ENCODE measurements at regions not wholly inside any gene's neighbourhood (a gene's known extent, or its start where the extent isn't known, plus 50 kb on each side); places are given as distances from the start of the nearest gene placed in this dataset.

- no peak for TF ChIP-seq CTCF (IDR thresholded peaks at IDR 0.05)
- no peak for TF ChIP-seq EHMT2 (IDR thresholded peaks at IDR 0.05; ENCODE audit: low read depth)
- no peak for TF ChIP-seq SMC3 (IDR thresholded peaks at IDR 0.05)
- no peak for TF ChIP-seq E2F6 (IDR thresholded peaks at IDR 0.05; ENCODE audit: borderline replicate concordance, low read depth)
- TF ChIP-seq, protein P1, sequence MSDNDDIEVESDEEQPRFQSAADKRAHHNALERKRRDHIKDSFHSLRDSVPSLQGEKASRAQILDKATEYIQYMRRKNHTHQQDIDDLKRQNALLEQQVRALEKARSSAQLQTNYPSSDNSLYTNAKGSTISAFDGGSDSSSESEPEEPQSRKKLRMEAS (IDR thresholded peaks at IDR 0.05) = no peak
- no peak for TF ChIP-seq RFX5 (IDR thresholded peaks at IDR 0.05)
- TF ChIP-seq JUNB (IDR thresholded peaks at IDR 0.05) = no peak
- TF ChIP-seq POLR2A (IDR thresholded peaks at IDR 0.05; ENCODE audit: low read length) = no peak
- TF ChIP-seq NR3C1 (IDR thresholded peaks at IDR 0.05) = no peak
- no peak for TF ChIP-seq EP300 (IDR thresholded peaks at IDR 0.05)
These were observed 114.9 kb upstream of the GUCA2B start for GRCh38 chr1:42038261-42038660.
